ENCODE measurements at regions not wholly inside any gene's neighbourhood (a gene's known extent, or its start where the extent isn't known, plus 50 kb on each side); places are given as distances from the start of the nearest gene placed in this dataset.

- TF ChIP-seq, protein P1, sequence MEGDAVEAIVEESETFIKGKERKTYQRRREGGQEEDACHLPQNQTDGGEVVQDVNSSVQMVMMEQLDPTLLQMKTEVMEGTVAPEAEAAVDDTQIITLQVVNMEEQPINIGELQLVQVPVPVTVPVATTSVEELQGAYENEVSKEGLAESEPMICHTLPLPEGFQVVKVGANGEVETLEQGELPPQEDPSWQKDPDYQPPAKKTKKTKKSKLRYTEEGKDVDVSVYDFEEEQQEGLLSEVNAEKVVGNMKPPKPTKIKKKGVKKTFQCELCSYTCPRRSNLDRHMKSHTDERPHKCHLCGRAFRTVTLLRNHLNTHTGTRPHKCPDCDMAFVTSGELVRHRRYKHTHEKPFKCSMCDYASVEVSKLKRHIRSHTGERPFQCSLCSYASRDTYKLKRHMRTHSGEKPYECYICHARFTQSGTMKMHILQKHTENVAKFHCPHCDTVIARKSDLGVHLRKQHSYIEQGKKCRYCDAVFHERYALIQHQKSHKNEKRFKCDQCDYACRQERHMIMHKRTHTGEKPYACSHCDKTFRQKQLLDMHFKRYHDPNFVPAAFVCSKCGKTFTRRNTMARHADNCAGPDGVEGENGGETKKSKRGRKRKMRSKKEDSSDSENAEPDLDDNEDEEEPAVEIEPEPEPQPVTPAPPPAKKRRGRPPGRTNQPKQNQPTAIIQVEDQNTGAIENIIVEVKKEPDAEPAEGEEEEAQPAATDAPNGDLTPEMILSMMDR (IDR thresholded peaks at IDR 0.05; ENCODE audit: borderline replicate concordance, control extremely low read depth, extremely low read depth, insufficient read depth, missing control alignments): no peak
- in situ Hi-C loops (cut with MboI; ENCODE audit: low sequenced_read_pairs, unreplicated experiment): no loop called here
Observed at GRCh38 chr18:24558403-24558802, 98.0 kb downstream of the HRH4 start.

DNA sequence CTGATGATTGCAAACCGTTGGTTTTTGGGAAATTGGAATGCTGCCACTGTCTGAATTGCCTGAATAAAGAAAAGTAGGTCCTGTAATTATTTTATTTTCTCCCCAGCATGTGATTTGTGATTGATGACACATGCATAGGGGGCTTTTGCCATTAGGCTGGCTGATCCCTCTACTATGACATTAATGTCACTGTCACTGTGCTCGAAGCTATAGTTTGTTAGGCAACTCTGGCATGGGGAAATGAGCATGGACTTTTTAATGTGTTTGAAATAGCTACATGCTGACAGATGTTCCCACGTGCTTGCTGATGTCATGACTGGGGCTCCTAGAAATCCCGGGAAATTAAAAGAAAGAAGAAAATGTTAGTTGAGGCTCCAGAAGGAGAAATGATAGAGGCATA is 99.1 kb downstream of the HRH4 start:
- DNase-seq (ENCODE audit: low spot score): no peak
- TF ChIP-seq, protein P1 (IDR thresholded peaks at IDR 0.05; ENCODE audit: borderline replicate concordance, control extremely low read depth, extremely low read depth, insufficient read depth, missing control alignments): no peak
- in situ Hi-C loops (cut with MboI; ENCODE audit: low sequenced_read_pairs, unreplicated experiment): no loop called here

More at GRCh38 chr18:24558403-24558802, 98.0 kb downstream of the HRH4 start:
- DNase-seq (ENCODE audit: low spot score): no peak

DNA sequence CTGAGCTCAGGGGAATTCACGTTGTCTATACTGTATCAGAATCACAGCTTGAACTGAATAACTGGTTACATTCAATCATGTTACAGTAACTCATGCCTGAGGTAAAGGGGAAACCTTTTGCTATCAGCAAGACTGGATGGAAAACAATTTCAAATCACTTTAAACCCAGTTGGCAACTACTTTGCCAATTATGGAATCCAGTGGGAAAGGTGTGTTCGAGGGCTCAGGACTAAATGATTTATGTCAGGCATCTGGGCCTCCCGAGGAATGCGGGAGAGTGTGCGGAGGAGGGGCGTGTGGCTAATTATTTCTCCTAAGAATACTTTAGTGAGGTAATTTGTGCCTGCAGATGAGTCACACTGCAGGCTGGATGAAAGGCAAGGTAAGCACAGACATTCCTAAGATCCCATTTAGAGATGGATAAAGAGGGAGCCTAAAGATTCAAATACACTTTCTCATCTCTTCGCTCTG is 100.1 kb downstream of the HRH4 start:
- TF ChIP-seq, protein P1 (IDR thresholded peaks at IDR 0.05; ENCODE audit: borderline replicate concordance, control extremely low read depth, extremely low read depth, insufficient read depth, missing control alignments): no peak
- DNase-seq (ENCODE audit: low spot score): no peak

GRCh38 chr18:24561369-24561965 is 101.0 kb downstream of the HRH4 start:
- TF ChIP-seq, protein P1 (IDR thresholded peaks at IDR 0.05; ENCODE audit: borderline replicate concordance, control extremely low read depth, extremely low read depth, insufficient read depth, missing control alignments): no peak
- no peak for DNase-seq (ENCODE audit: low spot score)

More for the DNA sequence above, 100.1 kb downstream of the HRH4 start:
- in situ Hi-C loops (cut with MboI; ENCODE audit: low sequenced_read_pairs, unreplicated experiment): no loop called here

GRCh38 chr18:24567199-24567598 is 106.8 kb downstream of the HRH4 start:
- in situ Hi-C loops (cut with MboI; ENCODE audit: low sequenced_read_pairs, unreplicated experiment): no loop called here
- DNase-seq (ENCODE audit: low spot score): no peak
- TF ChIP-seq, protein P1 (IDR thresholded peaks at IDR 0.05; ENCODE audit: borderline replicate concordance, control extremely low read depth, extremely low read depth, insufficient read depth, missing control alignments): no peak

More at GRCh38 chr18:24561369-24561965, 101.0 kb downstream of the HRH4 start:
- in situ Hi-C loops (cut with MboI; ENCODE audit: low sequenced_read_pairs, unreplicated experiment): no loop called here

GRCh38 chr18:24570716-24571115 is 110.3 kb downstream of the HRH4 start:
- TF ChIP-seq, protein P1 (IDR thresholded peaks at IDR 0.05; ENCODE audit: borderline replicate concordance, control extremely low read depth, extremely low read depth, insufficient read depth, missing control alignments): no peak
- DNase-seq (ENCODE audit: low spot score): no peak
- in situ Hi-C loops (cut with MboI; ENCODE audit: low sequenced_read_pairs, unreplicated experiment): no loop called here

Measured in GM13976 (cell line).